HG02610 (cell line): ENCODE measurements at regions not wholly inside any gene's neighbourhood (a gene's known extent, or its start where the extent isn't known, plus 50 kb on each side); places are given as distances from the start of the nearest gene placed in this dataset.

ENCODE experiments used
- ATAC-seq: cut with Tn5 transposase; IDR thresholded peaks from one replicate; pipeline ENCODE4 v1.9.1; 2021; ENCODE audit warnings: mild to moderate bottlenecking, moderate library complexity; ENCODE audit not compliant: unreplicated experiment

- ATAC-seq: no peak
Measured at GRCh38 chr6:56349194-56349593, 101.8 kb upstream of the COL21A1 start.

- ATAC-seq: no peak
Measured at GRCh38 chr6:56348578-56348977, 101.2 kb upstream of the COL21A1 start.

- ATAC-seq: no peak
Measured at GRCh38 chr6:56347526-56347925, 100.1 kb upstream of the COL21A1 start.

- no peak for ATAC-seq
Measured at GRCh38 chr6:56346958-56347357, 99.6 kb upstream of the COL21A1 start.

GRCh38 chr6:56345376-56345995, 98.1 kb upstream of the COL21A1 start:
- no peak for ATAC-seq

- ATAC-seq: no peak
Measured at GRCh38 chr6:56343295-56343694, 95.9 kb upstream of the COL21A1 start.

- ATAC-seq: no peak
Measured at GRCh38 chr6:56339524-56339923, 92.1 kb upstream of the COL21A1 start.

GRCh38 chr6:56335726-56336125, 88.3 kb upstream of the COL21A1 start:
- ATAC-seq: no peak

- no peak for ATAC-seq
Measured at GRCh38 chr6:56334937-56335336, 87.6 kb upstream of the COL21A1 start.

GRCh38 chr6:56329271-56330050, 82.1 kb upstream of the COL21A1 start:
- no peak for ATAC-seq

- ATAC-seq: no peak
Measured at GRCh38 chr6:56328728-56329090, 81.3 kb upstream of the COL21A1 start.

- ATAC-seq: no peak
Measured at GRCh38 chr6:56327946-56328727, 80.8 kb upstream of the COL21A1 start.

GRCh38 chr6:56324396-56324795, 77.0 kb upstream of the COL21A1 start:
- ATAC-seq: no peak

GRCh38 chr6:56318851-56319250, 71.5 kb upstream of the COL21A1 start:
- ATAC-seq: no peak

- no peak for ATAC-seq
Measured at GRCh38 chr6:56314683-56315523, 67.5 kb upstream of the COL21A1 start.

GRCh38 chr6:56311533-56312448, 64.4 kb upstream of the COL21A1 start:
- ATAC-seq: no peak

GRCh38 chr6:56311061-56311460, 63.7 kb upstream of the COL21A1 start:
- ATAC-seq: no peak

GRCh38 chr6:56310241-56310640, 62.9 kb upstream of the COL21A1 start:
- no peak for ATAC-seq

- ATAC-seq: no peak
Measured at GRCh38 chr6:56299916-56300315, 52.5 kb upstream of the COL21A1 start.
